IMR-90 (cell line): ENCODE measurements at regions not wholly inside any gene's neighbourhood (a gene's known extent, or its start where the extent isn't known, plus 50 kb on each side); places are given as distances from the start of the nearest gene placed in this dataset.

Source experiments
- ATAC-seq: fragments of 200-7000 bp; cut with Tn5 transposase; 2 replicates; pipeline ENCODE4 v1.9.1; 2020; ENCODE audit warnings: low read depth, mild to moderate bottlenecking, moderate library complexity
- BruUV-seq: library from RNA; stranded (reverse); fragments of 400-500 nt; replicated peaks from 2 replicates; lab custom pipeline; 2021; lab: Mats Ljungman, UMichigan
- CTCF ChIA-PET: fragments of 300-600 bp; formaldehyde crosslinking; extraction: SDS; loops from one replicate; lab custom pipeline; 2021; ENCODE audit warnings: antibody characterized with exemption; lab: Yijun Ruan, JAX
- POLR2A ChIA-PET: fragments of 300-600 bp; sonication (Branson Sonifier 250); formaldehyde crosslinking; loops from one replicate; lab custom pipeline; 2022; ENCODE audit warnings: antibody characterized with exemption; ENCODE audit not compliant: unreplicated experiment; lab: Charles Lee
- DNase-seq: peaks from one replicate; pipeline ENCODE4 v3.0.0; 2013
- H2AFZ ChIP-seq: replicated peaks from 2 replicates; pipeline ENCODE3; 2013; ENCODE audit warnings: low read length, mild to moderate bottlenecking; ENCODE audit not compliant: poor library complexity
- H2AK5ac ChIP-seq: 2 replicates; pipeline ENCODE4 v1.6.1; 2013; ENCODE audit warnings: low read depth, low read length, inconsistent platforms
- H2AK9ac ChIP-seq: replicated peaks from 2 replicates; pipeline ENCODE3; 2013; ENCODE audit warnings: mild to moderate bottlenecking, low read depth, low read length, moderate library complexity; ENCODE audit not compliant: poor library complexity
- H2BK120ac ChIP-seq: 2 replicates; pipeline ENCODE4 v1.6.1; 2013; ENCODE audit warnings: low read depth, low read length, inconsistent platforms
- H2BK15ac ChIP-seq: 3 replicates; pipeline ENCODE4 v1.6.1; 2013; ENCODE audit warnings: low read depth, low read length, inconsistent platforms
- H2BK20ac ChIP-seq: 2 replicates; pipeline ENCODE4 v1.6.1; 2013; ENCODE audit warnings: low read depth, mild to moderate bottlenecking, inconsistent platforms, low read length, moderate library complexity
- H2BK5ac ChIP-seq: 2 replicates; pipeline ENCODE4 v1.6.1; 2013; ENCODE audit warnings: mild to moderate bottlenecking, low read depth, low read length, inconsistent platforms; ENCODE audit not compliant: poor library complexity, severe bottlenecking
- H3K14ac ChIP-seq: replicated peaks from 2 replicates; pipeline ENCODE4 v1.6.1; 2013; ENCODE audit warnings: low read depth, low read length, inconsistent platforms
- H3K18ac ChIP-seq: 2 replicates; pipeline ENCODE4 v1.6.1; 2013; ENCODE audit warnings: low read depth, low read length, control low read depth
- H3K23ac ChIP-seq: 2 replicates; pipeline ENCODE4 v1.6.1; 2013; ENCODE audit warnings: low read depth, low read length, inconsistent platforms
- H3K27ac ChIP-seq: 2 replicates; pipeline ENCODE4 v1.5.1; 2013; ENCODE audit warnings: mild to moderate bottlenecking, control low read depth, low read length; ENCODE audit not compliant: insufficient read depth
- H3K27me3 ChIP-seq: 2 replicates; pipeline ENCODE4 v1.6.1; 2013; ENCODE audit warnings: low read length; ENCODE audit not compliant: control insufficient read depth, insufficient read depth
- H3K36me3 ChIP-seq: 2 replicates; pipeline ENCODE4 v1.6.1; 2013; ENCODE audit warnings: low read length, mixed read lengths; ENCODE audit not compliant: control insufficient read depth, insufficient read depth
- H3K4ac ChIP-seq: 2 replicates; pipeline ENCODE4 v1.6.1; 2013; ENCODE audit warnings: low read depth, low read length, inconsistent platforms
- H3K4me1 ChIP-seq: 2 replicates; pipeline ENCODE4 v1.6.1; 2013; ENCODE audit warnings: low read length, mixed read lengths; ENCODE audit not compliant: control insufficient read depth, insufficient read depth
- H3K4me2 ChIP-seq: 2 replicates; pipeline ENCODE4 v1.6.1; 2013; ENCODE audit warnings: low read depth, mild to moderate bottlenecking, control low read depth, low read length, moderate library complexity
- H3K4me3 ChIP-seq: 2 replicates; pipeline ENCODE4 v1.5.1; 2013; ENCODE audit warnings: low read depth, mild to moderate bottlenecking, control low read depth, low read length, moderate library complexity; ENCODE audit not compliant: insufficient read depth
- H3K56ac ChIP-seq: 2 replicates; pipeline ENCODE4 v1.6.1; 2013; ENCODE audit warnings: low read length, inconsistent platforms; ENCODE audit not compliant: insufficient read depth; ENCODE audit errors: extremely low read depth
- H3K79me1 ChIP-seq, 2 experiments: 2 replicates each; pipeline ENCODE4 v1.6.1; 2013; ENCODE audit warnings: low read length in 2 of 2, inconsistent platforms in 1 of 2, low read depth in 1 of 2
- H3K9ac ChIP-seq: 2 replicates; pipeline ENCODE4 v1.6.1; 2013; ENCODE audit warnings: low read depth, low read length, control low read depth
- H3K9me1 ChIP-seq: 2 replicates; pipeline ENCODE4 v1.6.1; 2013; ENCODE audit warnings: low read length, inconsistent platforms; ENCODE audit not compliant: insufficient read depth
- H3K9me3 ChIP-seq: 2 replicates; pipeline ENCODE4 v1.6.1; 2013; ENCODE audit warnings: low read length; ENCODE audit not compliant: control insufficient read depth, insufficient read depth
- H4K20me1 ChIP-seq: 2 replicates; pipeline ENCODE4 v1.6.1; 2013; ENCODE audit warnings: low read length, inconsistent platforms; ENCODE audit not compliant: insufficient read depth
- H4K5ac ChIP-seq: 2 replicates; pipeline ENCODE4 v1.6.1; 2013; ENCODE audit warnings: mild to moderate bottlenecking, low read depth, low read length, control low read depth
- H4K8ac ChIP-seq, 2 experiments: 2 replicates each; pipeline ENCODE4 v1.6.1; 2013; ENCODE audit warnings: low read depth in 2 of 2, low read length in 2 of 2, control low read depth in 1 of 2, inconsistent platforms in 1 of 2
- H4K91ac ChIP-seq: 2 replicates; pipeline ENCODE4 v1.6.1; 2013; ENCODE audit warnings: low read depth, low read length, inconsistent platforms; ENCODE audit not compliant: insufficient read depth
- BHLHE40 ChIP-seq: fragments of 150-350 bp; IDR thresholded peaks from 2 replicates; pipeline ENCODE4 v1.6.1; 2016; ENCODE audit warnings: mild to moderate bottlenecking, low read depth, low read length
- CHD1 ChIP-seq: IDR thresholded peaks from 2 replicates; pipeline ENCODE4 v1.6.1; 2012; ENCODE audit warnings: low read depth, low read length, improper control_type of control experiment
- FOS ChIP-seq: fragments of 150-350 bp; IDR thresholded peaks from 2 replicates; pipeline ENCODE4 v1.6.1; 2016; ENCODE audit warnings: low read depth, low read length
- MAFK ChIP-seq: IDR thresholded peaks from 2 replicates; pipeline ENCODE4 v1.6.1; 2012; ENCODE audit warnings: low read depth, low read length, improper control_type of control experiment
- MAZ ChIP-seq: IDR thresholded peaks from 2 replicates; pipeline ENCODE4 v1.6.1; 2012; ENCODE audit warnings: low read depth, mild to moderate bottlenecking, low read length, improper control_type of control experiment, moderate library complexity, borderline replicate concordance
- RCOR1 ChIP-seq: IDR thresholded peaks from 2 replicates; pipeline ENCODE4 v1.6.1; 2012; ENCODE audit warnings: mild to moderate bottlenecking, low read length, improper control_type of control experiment; ENCODE audit not compliant: insufficient replicate concordance
- WGBS, 2 experiments: methylation state at CpG; one replicate each; pipeline versions ENCODE4 v1.1.5 to v1.1.7; 2013; ENCODE audit warnings: missing lambda C conversion rate in 2 of 2; ENCODE audit not compliant: insufficient read length in 1 of 2; ENCODE audit errors: extremely low coverage in 2 of 2; 5-methylcytosine and 5-hydroxymethylcytosine counted together
- dilution Hi-C: fragments of 300-500 bp; cut with HindIII; formaldehyde crosslinking; loops from one replicate; pipeline ENCODE4 v1.14.3; 2018; ENCODE audit warnings: low sequenced_read_pairs; ENCODE audit not compliant: unreplicated experiment
- in situ Hi-C: fragments of 300-500 bp; cut with MboI; formaldehyde crosslinking; loops from 3 replicates; pipeline ENCODE4 v1.14.3; 2019; ENCODE audit warnings: low sequenced_read_pairs, inconsistent platforms, mixed read lengths
- intact Hi-C: fragments of 100-400 bp; cut with micrococcal nuclease; formaldehyde crosslinking; loops from 2 replicates; pipeline ENCODE4 v1.10.0; 2022
- TF ChIP-seq, protein P1 (sequence below): fragments of 150-350 bp; IDR thresholded peaks from 2 replicates; pipeline ENCODE4 v1.6.1; 2016; ENCODE audit warnings: low read depth, mild to moderate bottlenecking, low read length, moderate library complexity, borderline replicate concordance

DNA sequence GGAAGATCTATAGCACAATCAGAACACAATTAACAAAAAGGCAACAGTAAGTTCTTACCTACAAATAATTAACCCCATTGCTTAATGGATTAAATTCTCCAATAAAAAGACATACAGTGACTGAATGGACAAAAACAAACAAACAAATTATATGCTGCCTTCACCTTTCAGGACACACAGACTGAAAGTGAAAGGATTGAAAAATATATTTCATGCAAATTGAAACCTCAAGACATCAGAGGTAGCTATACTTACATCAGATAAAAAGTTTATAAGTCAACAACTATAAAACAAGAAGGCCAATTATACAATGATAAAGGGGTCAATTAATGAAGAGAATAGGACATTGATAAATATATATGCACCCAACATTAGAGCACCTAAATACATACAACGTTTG, 741.2 kb upstream of the FAM98A start:
- no peaks in the 10 kb centered on the region for H4K20me1 ChIP-seq
- no peak overlapping the region for H2BK120ac ChIP-seq
- dilution Hi-C loops = no loop called here
- no peaks in the 10 kb centered on the region for H3K79me1 ChIP-seq
- POLR2A ChIA-PET = no interaction called here
- no CpG with 5 or more reads among the region's 1 CpG for WGBS, 2 experiments
- H3K56ac ChIP-seq = no peak overlapping the region
- H2BK20ac ChIP-seq = no peak overlapping the region
- H3K9me3 ChIP-seq = 0 out of 2 replicates have a peak, but pooled peaks cover 2% of the 10 kb centered on the region
- no peak overlapping the region for H2BK15ac ChIP-seq
- intact Hi-C loops = no loop called here
- H3K9ac ChIP-seq = no peak overlapping the region
- no peak overlapping the region for H2AFZ ChIP-seq
- no peak overlapping the region for H4K5ac ChIP-seq
- no peak for ATAC-seq
- no peaks in the 10 kb centered on the region for H3K27me3 ChIP-seq
- H4K8ac ChIP-seq = no peak overlapping the region
- no peaks in the 10 kb centered on the region for H3K36me3 ChIP-seq
- H3K4me1 ChIP-seq = no peaks in the 10 kb centered on the region
- BruUV-seq = no TSS peak
- no peak overlapping the region for H2AK9ac ChIP-seq
- no peaks in the 10 kb centered on the region for H3K9me1 ChIP-seq
- no peak overlapping the region for H2AK5ac ChIP-seq
- H3K4ac ChIP-seq = no peak overlapping the region
- H4K91ac ChIP-seq = no peak overlapping the region
- H3K18ac ChIP-seq = no peak overlapping the region
- no peak overlapping the region for H3K23ac ChIP-seq
- no peak for TF ChIP-seq MAFK
- TF ChIP-seq BHLHE40 = no peak
- TF ChIP-seq MAZ = no peak
- TF ChIP-seq CHD1 = no peak
- TF ChIP-seq, protein P1, sequence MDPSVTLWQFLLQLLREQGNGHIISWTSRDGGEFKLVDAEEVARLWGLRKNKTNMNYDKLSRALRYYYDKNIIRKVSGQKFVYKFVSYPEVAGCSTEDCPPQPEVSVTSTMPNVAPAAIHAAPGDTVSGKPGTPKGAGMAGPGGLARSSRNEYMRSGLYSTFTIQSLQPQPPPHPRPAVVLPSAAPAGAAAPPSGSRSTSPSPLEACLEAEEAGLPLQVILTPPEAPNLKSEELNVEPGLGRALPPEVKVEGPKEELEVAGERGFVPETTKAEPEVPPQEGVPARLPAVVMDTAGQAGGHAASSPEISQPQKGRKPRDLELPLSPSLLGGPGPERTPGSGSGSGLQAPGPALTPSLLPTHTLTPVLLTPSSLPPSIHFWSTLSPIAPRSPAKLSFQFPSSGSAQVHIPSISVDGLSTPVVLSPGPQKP = no peak
- TF ChIP-seq RCOR1 = no peak
- no peak for TF ChIP-seq FOS
- H2BK5ac ChIP-seq = no peak overlapping the region
- in situ Hi-C loops = no loop called here
- H3K27ac ChIP-seq = no peak overlapping the region
- CTCF ChIA-PET = no interaction called here
- no peak for DNase-seq
- no peak overlapping the region for H3K14ac ChIP-seq
- H3K4me3 ChIP-seq = no peak overlapping the region
- H3K4me2 ChIP-seq = no peak overlapping the region
